DND-41 (cell line): ENCODE measurements at regions not wholly inside any gene's neighbourhood (a gene's known extent, or its start where the extent isn't known, plus 50 kb on each side); places are given as distances from the start of the nearest gene placed in this dataset.

ENCODE experiments used
- EZH2 ChIP-seq: IDR thresholded peaks from 3 replicates; pipeline ENCODE4 v1.6.1; 2012; ENCODE audit warnings: borderline replicate concordance, low read depth, mild to moderate bottlenecking, moderate library complexity, low read length, inconsistent platforms; ENCODE audit not compliant: severe bottlenecking
- TF ChIP-seq, protein P1 (sequence below): IDR thresholded peaks from 2 replicates; pipeline ENCODE4 v1.5.1; 2012; ENCODE audit warnings: borderline replicate concordance, low read length, moderate library complexity, mild to moderate bottlenecking; ENCODE audit not compliant: poor library complexity, severe bottlenecking; ENCODE audit errors: extremely low read depth

DNA sequence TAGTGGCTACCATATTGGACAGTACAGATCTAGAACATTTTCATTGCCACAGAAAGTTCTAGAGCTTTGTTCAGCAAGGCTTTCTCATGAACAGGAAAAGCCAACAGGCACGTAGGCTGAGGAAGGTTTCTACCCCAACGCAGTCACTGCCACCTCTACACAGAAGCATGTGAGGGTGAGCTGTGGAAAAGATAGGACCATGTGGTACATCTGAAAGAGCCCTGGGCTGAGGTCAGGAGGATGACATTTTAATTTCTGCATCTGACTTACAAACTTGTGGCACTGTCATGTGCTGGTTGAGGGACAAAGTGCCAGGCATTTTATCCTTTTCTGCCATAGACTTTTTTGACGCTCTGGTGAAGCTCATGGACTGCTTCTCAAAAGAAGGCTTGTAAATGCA, 454.2 kb downstream of the BCOR start:
- TF ChIP-seq, protein P1, sequence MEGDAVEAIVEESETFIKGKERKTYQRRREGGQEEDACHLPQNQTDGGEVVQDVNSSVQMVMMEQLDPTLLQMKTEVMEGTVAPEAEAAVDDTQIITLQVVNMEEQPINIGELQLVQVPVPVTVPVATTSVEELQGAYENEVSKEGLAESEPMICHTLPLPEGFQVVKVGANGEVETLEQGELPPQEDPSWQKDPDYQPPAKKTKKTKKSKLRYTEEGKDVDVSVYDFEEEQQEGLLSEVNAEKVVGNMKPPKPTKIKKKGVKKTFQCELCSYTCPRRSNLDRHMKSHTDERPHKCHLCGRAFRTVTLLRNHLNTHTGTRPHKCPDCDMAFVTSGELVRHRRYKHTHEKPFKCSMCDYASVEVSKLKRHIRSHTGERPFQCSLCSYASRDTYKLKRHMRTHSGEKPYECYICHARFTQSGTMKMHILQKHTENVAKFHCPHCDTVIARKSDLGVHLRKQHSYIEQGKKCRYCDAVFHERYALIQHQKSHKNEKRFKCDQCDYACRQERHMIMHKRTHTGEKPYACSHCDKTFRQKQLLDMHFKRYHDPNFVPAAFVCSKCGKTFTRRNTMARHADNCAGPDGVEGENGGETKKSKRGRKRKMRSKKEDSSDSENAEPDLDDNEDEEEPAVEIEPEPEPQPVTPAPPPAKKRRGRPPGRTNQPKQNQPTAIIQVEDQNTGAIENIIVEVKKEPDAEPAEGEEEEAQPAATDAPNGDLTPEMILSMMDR = no peak
- TF ChIP-seq EZH2 = no peak
